HG03378 (cell line): ENCODE measurements at regions not wholly inside any gene's neighbourhood (a gene's known extent, or its start where the extent isn't known, plus 50 kb on each side); places are given as distances from the start of the nearest gene placed in this dataset.
"Not testable (repeated sequence)": the region's sequence is repeated elsewhere in the genome, so short reads cannot be mapped to it uniquely, and the experiment has no call there.

ENCODE experiments used
- ATAC-seq: cut with Tn5 transposase; IDR thresholded peaks from one replicate; pipeline ENCODE4 v1.9.1; 2021; ENCODE audit warnings: mild to moderate bottlenecking, moderate library complexity; ENCODE audit not compliant: unreplicated experiment

DNA sequence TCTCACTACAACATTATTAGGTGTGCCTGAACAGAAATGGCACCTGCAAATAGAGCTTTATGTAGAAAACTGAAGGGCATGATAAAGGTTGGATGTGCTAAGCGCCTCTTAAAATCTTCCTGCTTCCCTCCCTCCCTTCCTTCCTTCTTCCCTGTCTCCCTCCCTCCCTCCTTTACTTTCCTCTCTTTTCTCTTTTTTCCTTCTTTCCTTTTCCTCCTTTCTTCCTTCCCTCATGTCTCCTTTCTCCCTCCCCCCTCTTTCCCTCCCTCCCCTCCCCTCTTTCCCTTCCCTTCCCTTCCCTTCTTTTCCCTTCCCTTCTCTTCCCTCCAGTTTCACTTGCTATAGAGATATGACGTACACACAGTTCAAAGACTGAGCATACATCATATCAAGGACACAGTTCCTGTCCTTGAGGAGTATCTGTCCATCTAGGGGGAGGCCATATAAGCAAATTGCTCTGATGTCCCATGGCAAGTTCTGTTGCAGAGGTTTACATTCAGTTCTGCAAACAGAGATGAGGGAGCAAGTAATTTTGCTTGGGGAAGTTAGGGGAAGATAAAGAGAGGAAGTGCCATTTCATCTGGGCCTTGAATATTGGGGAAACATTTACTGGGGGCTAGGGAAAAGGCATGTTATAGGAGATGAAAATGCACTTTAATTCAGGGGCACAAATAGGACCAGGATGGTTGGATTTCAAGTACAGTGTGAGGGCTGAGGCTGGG lies 79.0 kb upstream of the EEF1E1 start:
- ATAC-seq = no peak

DNA sequence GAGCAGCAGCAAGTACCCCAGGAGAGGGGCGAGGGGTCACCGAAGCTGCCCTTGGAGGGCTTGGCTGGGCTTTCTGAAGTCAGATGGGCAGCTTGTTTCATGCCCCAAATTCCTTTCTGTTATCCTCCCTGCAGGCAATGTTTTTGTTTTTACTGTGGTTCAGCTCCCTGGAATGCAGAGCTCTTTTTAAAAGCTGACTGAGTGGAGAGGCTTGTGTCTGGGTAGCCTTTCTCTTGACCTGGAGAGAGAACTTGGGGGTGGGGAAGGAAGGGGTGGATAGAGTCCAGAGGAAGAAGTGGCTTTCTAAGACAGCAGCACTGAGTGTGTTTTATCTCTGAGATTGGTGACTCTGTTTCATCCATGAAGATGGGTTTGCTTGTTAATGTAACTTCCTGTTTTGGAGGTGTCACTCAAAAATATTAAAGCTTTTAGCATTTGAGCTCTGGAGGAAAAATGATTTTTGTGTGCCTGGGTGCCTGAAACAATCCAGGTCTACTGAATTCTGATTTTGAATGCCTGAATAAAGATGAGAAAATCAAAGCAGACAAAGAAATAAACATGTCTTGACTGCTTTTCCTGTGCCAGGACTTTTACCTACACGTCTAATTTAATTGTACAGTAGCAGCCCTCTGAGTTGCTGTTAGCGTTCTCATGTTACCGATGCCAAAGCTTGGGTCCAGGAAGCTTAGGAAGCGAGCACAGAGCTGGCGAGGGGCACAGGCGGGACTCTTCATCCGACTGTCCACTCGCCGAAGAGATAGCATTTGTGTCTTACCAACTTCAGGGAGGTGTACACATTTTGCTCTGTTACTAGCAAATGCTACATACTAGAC lies 78.2 kb upstream of the EEF1E1 start:
- ATAC-seq = no peak

DNA sequence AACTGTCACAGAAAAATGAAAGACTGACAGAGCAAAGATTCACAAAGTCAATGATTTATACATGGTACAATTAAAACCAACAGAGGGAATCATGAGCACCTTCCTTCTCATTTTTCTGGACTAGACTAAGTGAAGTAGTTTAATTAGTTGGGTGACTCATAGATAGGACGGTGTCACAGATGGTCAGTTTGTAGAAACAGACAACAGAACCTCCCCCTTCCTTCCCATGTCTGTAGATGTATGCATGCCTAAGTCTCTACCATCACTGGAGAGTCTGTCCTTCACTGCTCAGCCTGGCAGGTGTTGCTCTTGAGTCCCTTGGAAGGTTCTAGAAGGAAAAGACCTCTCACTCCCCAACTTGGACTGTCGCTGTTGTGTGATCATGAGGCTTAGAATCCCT lies 75.4 kb upstream of the EEF1E1 start:
- no peak for ATAC-seq

DNA sequence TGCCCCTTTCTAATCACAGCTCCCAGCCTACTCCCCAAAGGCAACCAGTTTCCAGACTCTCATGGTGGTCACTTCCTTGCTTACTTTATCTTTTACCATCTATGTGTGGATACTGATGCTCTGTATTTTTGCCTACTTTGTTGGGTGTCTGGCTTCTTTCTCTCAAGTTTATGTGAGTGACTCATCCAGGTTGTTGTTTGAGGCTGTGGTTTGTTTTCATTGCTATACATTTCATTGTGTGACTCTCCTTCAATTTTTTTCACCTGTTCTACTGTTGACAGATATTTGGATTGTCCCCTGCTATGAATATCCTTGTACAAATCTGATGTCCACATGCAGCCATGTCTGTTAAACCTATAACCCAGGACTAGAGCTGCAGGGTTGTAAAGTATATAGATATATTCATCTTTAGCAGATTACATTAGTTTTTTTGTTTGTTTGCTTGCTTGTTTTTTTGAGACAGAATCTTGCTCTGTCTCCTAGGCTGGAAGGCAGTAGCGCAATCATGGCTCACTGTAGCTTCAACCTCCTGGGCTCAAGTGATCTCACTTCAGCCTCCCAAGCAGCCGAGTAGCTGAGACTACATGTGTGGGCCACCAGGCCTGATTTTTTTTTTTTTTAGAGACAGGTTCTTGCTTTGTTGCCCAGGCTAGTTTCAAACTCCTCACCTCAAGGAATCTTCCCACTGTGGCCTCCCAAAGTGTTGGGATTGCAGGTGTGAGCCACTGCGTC lies 72.9 kb upstream of the EEF1E1 start:
- no peak for ATAC-seq

DNA sequence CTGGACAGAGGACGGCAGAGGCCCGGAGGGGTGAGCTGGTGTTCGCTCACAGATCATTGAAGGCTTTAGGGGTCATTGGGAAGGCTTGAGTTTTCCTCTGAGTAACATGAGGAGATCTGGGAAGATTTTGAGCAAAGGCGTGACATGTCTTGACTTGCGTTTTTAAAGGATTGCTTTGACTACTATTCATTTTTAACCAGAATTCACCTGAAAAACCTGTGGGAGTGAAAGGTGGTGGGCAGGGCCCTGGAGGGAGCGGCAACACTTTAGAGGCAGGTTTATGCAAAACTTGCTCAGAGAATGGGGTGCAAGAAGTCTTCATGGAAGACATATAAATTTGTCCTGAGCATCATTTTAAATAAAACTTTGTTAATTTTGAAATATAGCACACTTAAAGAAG lies 72.2 kb upstream of the EEF1E1 start:
- ATAC-seq = no peak

DNA sequence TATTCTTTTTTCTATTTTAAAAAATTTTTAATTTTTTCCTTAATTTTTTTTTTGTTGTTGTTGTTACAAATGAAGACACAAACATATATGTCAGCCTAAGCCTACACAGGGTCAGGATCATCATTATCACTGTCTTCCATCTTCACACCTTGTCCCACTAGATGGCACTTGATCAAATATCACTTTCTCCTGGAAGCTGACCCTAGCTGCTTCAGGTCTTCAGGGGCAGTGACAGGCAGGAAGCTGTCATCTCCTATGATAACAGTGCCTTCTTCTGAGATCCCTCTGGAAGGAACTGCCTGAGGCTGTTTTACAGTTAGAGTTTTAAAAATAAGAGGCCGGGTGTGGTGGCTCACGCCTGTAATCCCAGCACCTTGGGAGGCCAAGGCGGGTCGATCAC lies 70.2 kb upstream of the EEF1E1 start:
- ATAC-seq = no peak

DNA sequence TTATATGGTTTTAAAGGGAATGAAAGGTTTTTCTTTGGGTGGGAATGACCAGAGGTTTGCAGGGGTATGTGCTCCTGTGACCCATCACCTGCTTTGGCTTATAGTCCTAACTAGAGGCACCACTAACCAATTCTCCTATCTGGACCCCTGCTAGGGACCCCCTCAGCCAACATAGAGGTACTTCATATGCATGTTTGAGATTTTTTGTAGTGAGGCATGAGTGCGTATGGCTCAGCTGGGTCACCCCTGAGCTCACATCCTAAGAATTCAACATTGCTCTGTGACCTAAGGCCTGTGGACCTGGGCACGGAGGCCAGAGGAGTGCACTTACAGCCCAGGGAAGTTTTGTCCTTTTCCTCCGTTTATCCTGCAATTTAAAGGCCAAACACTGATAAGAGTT lies 68.4 kb upstream of the EEF1E1 start:
- ATAC-seq = no peak

DNA sequence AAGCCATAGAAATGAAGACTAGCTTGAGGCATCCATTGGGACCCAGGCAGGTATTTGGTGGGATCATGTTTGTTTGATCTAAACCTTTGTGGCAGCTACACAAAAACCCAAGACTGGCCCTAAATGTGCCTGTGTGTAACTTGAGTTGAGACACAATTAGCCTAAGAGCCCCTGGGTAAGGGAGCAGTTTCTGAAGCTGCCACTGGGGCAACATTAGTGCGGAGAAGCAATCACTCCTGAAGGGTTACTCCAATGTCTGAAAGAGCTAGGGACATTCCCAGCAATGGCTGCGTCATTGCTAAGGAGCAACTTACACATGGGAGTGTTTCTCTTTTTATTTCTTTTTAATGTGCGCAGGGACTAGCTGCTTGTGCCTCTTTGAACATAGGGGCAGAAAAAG lies 67.9 kb upstream of the EEF1E1 start:
- no peak for ATAC-seq

DNA sequence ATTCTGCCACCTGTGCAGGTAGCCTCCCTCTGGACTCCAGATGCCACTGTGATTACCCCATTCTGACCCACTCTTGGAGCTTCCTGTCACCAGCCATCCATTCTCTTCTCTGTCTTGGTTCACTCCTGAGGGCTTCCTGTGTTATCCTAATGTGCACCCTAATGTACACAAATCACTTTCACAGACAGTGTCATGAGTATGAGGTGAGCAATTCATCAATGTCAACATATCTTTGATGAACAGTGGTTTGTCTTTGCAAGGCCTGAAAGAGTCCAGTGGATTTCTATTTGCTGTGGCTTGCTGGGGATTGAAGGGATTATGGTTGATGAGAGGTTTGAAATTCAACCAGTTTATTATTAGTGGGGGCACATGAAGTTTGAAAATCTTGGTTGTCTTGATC lies 63.8 kb upstream of the EEF1E1 start:
- no peak for ATAC-seq

DNA sequence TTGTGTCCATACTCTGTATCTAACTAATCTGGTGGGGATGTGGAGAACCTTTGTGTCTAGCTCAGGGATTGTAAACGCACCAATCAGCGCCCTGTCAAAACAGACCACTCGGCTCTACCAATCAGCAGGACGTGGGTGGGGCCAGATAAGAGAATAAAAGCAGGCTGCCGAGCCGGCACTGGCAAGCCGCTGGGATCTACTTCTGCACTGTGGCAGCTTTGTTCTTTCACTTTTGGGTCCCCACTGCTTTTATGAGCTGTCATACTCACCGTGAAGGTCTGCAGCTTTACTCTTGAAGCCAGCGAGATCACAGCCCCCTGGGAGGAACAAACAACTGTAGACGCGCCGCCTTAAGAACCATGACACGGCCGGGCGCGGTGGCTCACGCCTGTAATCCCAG lies 62.7 kb upstream of the EEF1E1 start:
- ATAC-seq = not testable (repeated sequence)

DNA sequence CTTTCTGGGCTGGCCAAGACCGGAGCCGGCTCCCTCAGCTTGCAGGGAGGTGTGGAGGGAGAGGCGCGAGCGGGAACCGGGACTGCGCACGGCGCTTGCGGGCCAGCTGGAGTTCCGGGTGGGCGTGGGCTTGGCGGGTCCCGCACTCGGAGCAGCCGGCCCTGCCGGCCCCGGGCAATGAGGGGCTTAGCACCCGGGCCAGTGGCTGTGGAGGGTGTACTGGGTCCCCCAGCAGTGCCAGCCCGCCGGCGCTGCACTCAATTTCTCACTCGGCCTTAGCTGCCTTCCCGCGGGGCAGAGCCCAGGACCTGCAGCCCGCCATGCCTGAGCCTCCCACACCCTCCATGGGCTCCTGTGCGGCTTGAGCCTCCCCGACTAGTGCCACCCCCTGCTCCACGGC lies 61.9 kb upstream of the EEF1E1 start:
- not testable (repeated sequence) for ATAC-seq

DNA sequence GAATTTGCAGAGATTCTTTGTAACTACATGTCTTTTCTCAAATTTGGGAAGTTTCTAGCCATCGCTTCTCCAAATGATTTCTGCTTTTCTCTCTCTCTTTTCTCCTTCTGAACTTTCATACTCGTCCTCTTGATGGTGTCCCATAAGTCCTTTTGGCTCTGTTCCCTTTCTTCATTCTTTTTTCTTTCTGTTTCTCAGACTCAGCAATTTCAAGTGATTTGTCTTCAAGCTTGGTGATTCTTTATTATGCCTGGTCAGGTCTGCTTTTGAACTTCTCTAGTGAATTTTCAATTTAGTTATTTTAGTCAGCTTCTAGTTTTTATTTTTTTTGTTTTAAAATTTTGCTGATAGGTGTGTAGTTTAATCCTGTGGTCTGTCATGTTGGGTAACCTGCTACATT lies 57.6 kb upstream of the EEF1E1 start:
- no peak for ATAC-seq

DNA sequence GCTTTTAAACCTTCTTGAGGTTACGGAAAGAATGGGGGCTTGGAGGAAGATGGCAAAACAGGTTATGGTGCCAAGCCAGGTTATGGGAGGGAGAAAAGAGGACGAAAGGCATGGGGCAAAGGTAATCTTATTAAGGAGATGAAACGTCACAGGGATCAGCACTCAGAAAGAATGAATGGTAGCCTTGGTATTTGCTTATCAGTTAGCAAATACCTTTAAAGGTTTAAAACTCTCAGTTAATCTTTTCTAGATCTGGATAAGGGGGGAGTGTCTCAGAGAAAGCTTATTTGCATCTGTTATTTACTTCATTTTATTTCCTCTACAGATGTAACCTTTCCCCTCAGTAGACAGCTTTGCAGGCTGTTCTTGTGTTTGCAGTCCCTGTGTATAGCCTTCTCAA lies 55.5 kb upstream of the EEF1E1 start:
- no peak for ATAC-seq

DNA sequence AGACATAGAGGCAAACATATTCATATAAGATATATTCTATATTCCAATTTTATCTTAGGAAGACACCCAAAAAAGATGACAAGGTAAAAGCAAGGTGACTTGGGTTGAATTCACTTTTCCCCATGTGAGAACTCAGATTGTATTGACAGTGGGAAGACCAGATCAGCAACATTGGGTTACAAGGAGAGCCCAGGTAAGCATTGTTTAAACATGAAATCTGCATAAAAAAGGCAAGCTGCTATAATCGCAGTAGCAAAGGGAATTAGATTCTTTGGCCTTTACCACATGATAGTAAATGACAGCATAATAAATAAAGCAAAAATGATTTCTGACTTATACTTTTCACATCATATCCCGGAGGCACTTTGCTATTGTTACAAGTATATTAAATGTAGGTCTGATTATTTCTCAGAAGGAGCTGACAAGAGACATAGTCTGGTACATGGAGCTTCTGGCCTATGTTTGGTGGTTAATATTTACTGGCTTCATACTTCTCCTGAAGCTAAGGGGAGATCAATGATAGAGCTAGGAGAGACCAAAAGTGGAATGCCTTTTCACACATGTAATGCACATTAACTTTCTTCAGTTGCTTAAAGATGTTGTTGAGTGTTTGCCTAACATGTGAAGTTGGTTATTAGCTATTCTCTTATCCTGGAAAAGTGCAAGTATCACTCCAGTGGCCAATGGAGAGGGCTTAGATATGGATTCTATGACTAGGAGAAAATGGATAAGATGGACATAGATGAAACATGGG lies 53.1 kb upstream of the EEF1E1 start:
- ATAC-seq = no peak
